ENCODE measurements at regions not wholly inside any gene's neighbourhood (a gene's known extent, or its start where the extent isn't known, plus 50 kb on each side); places are given as distances from the start of the nearest gene placed in this dataset.

DNA sequence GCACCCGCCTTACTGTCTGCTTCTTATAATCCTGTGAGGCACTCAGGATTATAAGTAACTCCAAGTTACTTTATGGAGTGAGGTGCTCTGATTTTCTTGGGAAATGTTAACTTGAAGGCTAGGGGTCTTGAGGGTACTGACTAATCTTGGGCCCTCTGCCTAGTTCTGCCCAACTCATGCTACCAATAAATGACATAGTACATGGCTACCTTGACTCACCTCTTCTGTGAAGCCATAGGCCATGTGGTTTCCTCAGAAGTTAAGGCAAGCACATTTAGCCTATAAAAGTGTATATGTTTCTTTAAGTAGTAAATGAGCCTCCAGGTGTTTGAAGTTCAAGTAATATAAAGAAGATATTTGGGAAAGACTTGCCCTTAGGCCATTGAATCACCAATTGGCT, 99.8 kb upstream of the CASK start:
- H3K27ac ChIP-seq (ENCODE audit: low read depth, low read length), result no peak overlapping the region
- TF ChIP-seq EZH2phosphoT487 (conservative IDR thresholded peaks at IDR 0.05; ENCODE audit: low read length), result no peak
- TF ChIP-seq, protein P1, sequence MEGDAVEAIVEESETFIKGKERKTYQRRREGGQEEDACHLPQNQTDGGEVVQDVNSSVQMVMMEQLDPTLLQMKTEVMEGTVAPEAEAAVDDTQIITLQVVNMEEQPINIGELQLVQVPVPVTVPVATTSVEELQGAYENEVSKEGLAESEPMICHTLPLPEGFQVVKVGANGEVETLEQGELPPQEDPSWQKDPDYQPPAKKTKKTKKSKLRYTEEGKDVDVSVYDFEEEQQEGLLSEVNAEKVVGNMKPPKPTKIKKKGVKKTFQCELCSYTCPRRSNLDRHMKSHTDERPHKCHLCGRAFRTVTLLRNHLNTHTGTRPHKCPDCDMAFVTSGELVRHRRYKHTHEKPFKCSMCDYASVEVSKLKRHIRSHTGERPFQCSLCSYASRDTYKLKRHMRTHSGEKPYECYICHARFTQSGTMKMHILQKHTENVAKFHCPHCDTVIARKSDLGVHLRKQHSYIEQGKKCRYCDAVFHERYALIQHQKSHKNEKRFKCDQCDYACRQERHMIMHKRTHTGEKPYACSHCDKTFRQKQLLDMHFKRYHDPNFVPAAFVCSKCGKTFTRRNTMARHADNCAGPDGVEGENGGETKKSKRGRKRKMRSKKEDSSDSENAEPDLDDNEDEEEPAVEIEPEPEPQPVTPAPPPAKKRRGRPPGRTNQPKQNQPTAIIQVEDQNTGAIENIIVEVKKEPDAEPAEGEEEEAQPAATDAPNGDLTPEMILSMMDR (IDR thresholded peaks at IDR 0.05; ENCODE audit: insufficient read depth, low read length, poor library complexity, severe bottlenecking), result no peak
- no peaks in the 10 kb centered on the region for H3K79me2 ChIP-seq (ENCODE audit: insufficient read depth, low read length)
- no peaks in the 10 kb centered on the region for H3F3A ChIP-seq (ENCODE audit: insufficient read depth)
- no peaks in the 10 kb centered on the region for H4K20me1 ChIP-seq (ENCODE audit: low read depth, low read length)
- no peak overlapping the region for H3K4me3 ChIP-seq (ENCODE audit: insufficient read depth, low read length, poor library complexity, severe bottlenecking)
- H3K9me2 ChIP-seq (replicated peaks; ENCODE audit: insufficient read depth, low read length), result no peaks in the 10 kb centered on the region
- H3K9me3 ChIP-seq (ENCODE audit: insufficient read depth, low read length), result no peaks in the 10 kb centered on the region
- no peak overlapping the region for H3K4me2 ChIP-seq (ENCODE audit: low read depth, low read length, poor library complexity, severe bottlenecking)
- H3K9ac ChIP-seq (ENCODE audit: low read length), result no peak overlapping the region
- H2AFZ ChIP-seq (ENCODE audit: low read depth, low read length, severe bottlenecking), result no peak overlapping the region
- H3K27me3 ChIP-seq (ENCODE audit: low read length), result no peaks in the 10 kb centered on the region
- no peaks in the 10 kb centered on the region for H3K36me3 ChIP-seq (ENCODE audit: low read length)

DNA sequence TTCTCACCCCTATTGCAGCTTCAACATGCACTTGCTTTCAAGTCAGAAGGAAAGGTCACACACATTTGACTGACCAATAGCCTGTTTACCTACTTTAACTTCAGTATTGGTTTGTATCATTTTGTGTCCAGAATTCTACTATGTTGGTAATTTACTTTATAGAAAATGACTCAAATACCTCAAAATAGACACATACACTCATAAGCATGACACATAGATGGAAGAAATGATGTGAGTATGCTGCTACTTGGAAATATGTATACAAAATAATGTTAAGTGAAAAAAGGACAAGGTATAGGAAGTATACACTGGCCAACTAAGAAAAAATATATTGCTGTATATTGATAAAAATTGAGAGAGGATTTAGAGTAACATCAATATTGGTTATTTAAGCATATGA, 98.8 kb upstream of the CASK start:
- Histone ChIP-seq H3F3A (ENCODE audit: insufficient read depth) (no peaks in the 10 kb centered on the region), H3K79me2 (ENCODE audit: insufficient read depth, low read length) (no peaks in the 10 kb centered on the region), H3K36me3 (ENCODE audit: low read length) (no peaks in the 10 kb centered on the region), H3K9me2 (replicated peaks; ENCODE audit: insufficient read depth, low read length) (no peaks in the 10 kb centered on the region), H3K9ac (ENCODE audit: low read length) (no peak overlapping the region), H3K9me3 (ENCODE audit: insufficient read depth, low read length) (no peaks in the 10 kb centered on the region), H3K4me2 (ENCODE audit: low read depth, low read length, poor library complexity, severe bottlenecking) (no peak overlapping the region), H3K27me3 (ENCODE audit: low read length) (no peaks in the 10 kb centered on the region), H3K27ac (ENCODE audit: low read depth, low read length) (no peak overlapping the region), H4K20me1 (ENCODE audit: low read depth, low read length) (no peaks in the 10 kb centered on the region), H2AFZ (ENCODE audit: low read depth, low read length, severe bottlenecking) (no peak overlapping the region), H3K4me3 (ENCODE audit: insufficient read depth, low read length, poor library complexity, severe bottlenecking) (no peak overlapping the region)
- TF ChIP-seq EZH2phosphoT487 (conservative IDR thresholded peaks at IDR 0.05; ENCODE audit: low read length), result no peak
- TF ChIP-seq, protein P1 (IDR thresholded peaks at IDR 0.05; ENCODE audit: insufficient read depth, low read length, poor library complexity, severe bottlenecking), result no peak

DNA sequence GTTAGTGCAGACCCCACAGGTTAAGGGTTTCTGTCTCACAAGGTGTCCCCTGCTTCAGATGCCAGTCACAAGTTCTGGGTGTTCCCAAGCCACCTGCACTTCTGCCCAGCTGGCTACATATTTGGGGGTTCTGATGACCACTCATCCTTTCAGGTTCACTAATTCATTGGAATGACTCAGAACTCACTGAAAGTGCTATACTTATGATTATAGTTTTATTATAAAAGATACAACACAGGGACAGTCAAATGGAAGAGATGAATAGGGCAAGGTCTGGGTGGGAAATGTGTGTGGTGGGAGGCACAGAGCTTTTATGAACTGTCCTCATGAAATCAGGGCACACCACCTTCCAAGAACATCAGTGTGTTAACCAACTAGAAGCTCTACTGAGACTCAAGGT, 97.7 kb upstream of the CASK start:
- no peak overlapping the region for H3K4me3 ChIP-seq (ENCODE audit: insufficient read depth, low read length, poor library complexity, severe bottlenecking)
- H3K9me3 ChIP-seq (ENCODE audit: insufficient read depth, low read length), result no peaks in the 10 kb centered on the region
- no peak overlapping the region for H2AFZ ChIP-seq (ENCODE audit: low read depth, low read length, severe bottlenecking)
- no peak overlapping the region for H3K27ac ChIP-seq (ENCODE audit: low read depth, low read length)
- H3F3A ChIP-seq (ENCODE audit: insufficient read depth), result no peaks in the 10 kb centered on the region
- no peaks in the 10 kb centered on the region for H3K79me2 ChIP-seq (ENCODE audit: insufficient read depth, low read length)
- H4K20me1 ChIP-seq (ENCODE audit: low read depth, low read length), result no peaks in the 10 kb centered on the region
- H3K9me2 ChIP-seq (replicated peaks; ENCODE audit: insufficient read depth, low read length), result no peaks in the 10 kb centered on the region
- no peaks in the 10 kb centered on the region for H3K36me3 ChIP-seq (ENCODE audit: low read length)
- TF ChIP-seq, protein P1 (IDR thresholded peaks at IDR 0.05; ENCODE audit: insufficient read depth, low read length, poor library complexity, severe bottlenecking), result no peak
- no peak for TF ChIP-seq EZH2phosphoT487 (conservative IDR thresholded peaks at IDR 0.05; ENCODE audit: low read length)
- H3K27me3 ChIP-seq (ENCODE audit: low read length), result no peaks in the 10 kb centered on the region
- H3K9ac ChIP-seq (ENCODE audit: low read length), result no peak overlapping the region
- H3K4me2 ChIP-seq (ENCODE audit: low read depth, low read length, poor library complexity, severe bottlenecking), result no peak overlapping the region

DNA sequence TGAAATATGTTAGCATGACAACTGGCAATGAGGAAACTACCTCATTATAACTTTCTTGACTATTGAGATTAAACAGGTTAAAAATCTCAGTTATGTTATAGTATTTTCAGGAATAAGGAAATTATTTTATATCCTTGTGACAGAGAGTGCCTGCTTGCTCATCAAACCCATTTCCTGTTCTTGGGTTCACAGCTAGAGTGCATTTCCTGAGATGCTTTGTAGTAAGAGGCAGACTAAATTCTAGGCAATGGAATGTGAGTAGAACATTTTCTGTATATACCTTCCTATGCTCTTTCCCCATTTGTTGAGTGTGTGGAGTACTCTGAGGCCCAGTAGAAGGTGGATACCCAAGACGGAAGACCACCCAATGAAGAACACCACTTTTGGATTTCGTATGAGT, 96.9 kb upstream of the CASK start:
- H3K27me3 ChIP-seq (ENCODE audit: low read length), result no peaks in the 10 kb centered on the region
- H2AFZ ChIP-seq (ENCODE audit: low read depth, low read length, severe bottlenecking), result no peak overlapping the region
- no peaks in the 10 kb centered on the region for H3K36me3 ChIP-seq (ENCODE audit: low read length)
- no peak for TF ChIP-seq EZH2phosphoT487 (conservative IDR thresholded peaks at IDR 0.05; ENCODE audit: low read length)
- TF ChIP-seq, protein P1 (IDR thresholded peaks at IDR 0.05; ENCODE audit: insufficient read depth, low read length, poor library complexity, severe bottlenecking), result no peak
- no peak overlapping the region for H3K4me2 ChIP-seq (ENCODE audit: low read depth, low read length, poor library complexity, severe bottlenecking)
- H3K4me3 ChIP-seq (ENCODE audit: insufficient read depth, low read length, poor library complexity, severe bottlenecking), result no peak overlapping the region
- H3K9me3 ChIP-seq (ENCODE audit: insufficient read depth, low read length), result no peaks in the 10 kb centered on the region
- no peaks in the 10 kb centered on the region for H3K79me2 ChIP-seq (ENCODE audit: insufficient read depth, low read length)
- H3K27ac ChIP-seq (ENCODE audit: low read depth, low read length), result no peak overlapping the region
- no peaks in the 10 kb centered on the region for H3F3A ChIP-seq (ENCODE audit: insufficient read depth)
- no peak overlapping the region for H3K9ac ChIP-seq (ENCODE audit: low read length)
- H3K9me2 ChIP-seq (replicated peaks; ENCODE audit: insufficient read depth, low read length), result no peaks in the 10 kb centered on the region
- H4K20me1 ChIP-seq (ENCODE audit: low read depth, low read length), result no peaks in the 10 kb centered on the region

Data from SU-DHL-6 (cell line).